ENCODE measurements at regions not wholly inside any gene's neighbourhood (a gene's known extent, or its start where the extent isn't known, plus 50 kb on each side); places are given as distances from the start of the nearest gene placed in this dataset.
A peak's percentile ranks its signal among the peaks of the same experiment; 100 is the strongest.

GRCh38 chr3:102091358-102091757, 242.0 kb downstream of the NFKBIZ start:
- Histone ChIP-seq H3K36me3 (no peaks in the 10 kb centered on the region), H3K4me3 (no peak overlapping the region), H3K27me3 (ENCODE audit: low read depth) (no peaks in the 10 kb centered on the region), H3K27ac (no peak overlapping the region), H3K9me3 (no peaks in the 10 kb centered on the region), H3K4me1 (peaks cover 8% of the 10 kb centered on the region)
- no peak for DNase-seq
- intact Hi-C loops (cut with DNase I) = no loop called here
- TF ChIP-seq, protein P1, sequence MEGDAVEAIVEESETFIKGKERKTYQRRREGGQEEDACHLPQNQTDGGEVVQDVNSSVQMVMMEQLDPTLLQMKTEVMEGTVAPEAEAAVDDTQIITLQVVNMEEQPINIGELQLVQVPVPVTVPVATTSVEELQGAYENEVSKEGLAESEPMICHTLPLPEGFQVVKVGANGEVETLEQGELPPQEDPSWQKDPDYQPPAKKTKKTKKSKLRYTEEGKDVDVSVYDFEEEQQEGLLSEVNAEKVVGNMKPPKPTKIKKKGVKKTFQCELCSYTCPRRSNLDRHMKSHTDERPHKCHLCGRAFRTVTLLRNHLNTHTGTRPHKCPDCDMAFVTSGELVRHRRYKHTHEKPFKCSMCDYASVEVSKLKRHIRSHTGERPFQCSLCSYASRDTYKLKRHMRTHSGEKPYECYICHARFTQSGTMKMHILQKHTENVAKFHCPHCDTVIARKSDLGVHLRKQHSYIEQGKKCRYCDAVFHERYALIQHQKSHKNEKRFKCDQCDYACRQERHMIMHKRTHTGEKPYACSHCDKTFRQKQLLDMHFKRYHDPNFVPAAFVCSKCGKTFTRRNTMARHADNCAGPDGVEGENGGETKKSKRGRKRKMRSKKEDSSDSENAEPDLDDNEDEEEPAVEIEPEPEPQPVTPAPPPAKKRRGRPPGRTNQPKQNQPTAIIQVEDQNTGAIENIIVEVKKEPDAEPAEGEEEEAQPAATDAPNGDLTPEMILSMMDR (IDR thresholded peaks at IDR 0.05) = no peak
- no peak for ATAC-seq

GRCh38 chr3:102092617-102093466, 243.5 kb downstream of the NFKBIZ start:
- intact Hi-C loops (cut with DNase I) = no loop called here
- DNase-seq (no peak), ATAC-seq (peak; percentile 45 to 64)
- Histone ChIP-seq H3K36me3 (no peaks in the 10 kb centered on the region), H3K4me1 (peaks cover 8% of the 10 kb centered on the region), H3K27me3 (ENCODE audit: low read depth) (no peaks in the 10 kb centered on the region), H3K27ac (no peak overlapping the region), H3K9me3 (no peaks in the 10 kb centered on the region), H3K4me3 (no peak overlapping the region)
- TF ChIP-seq, protein P1 (IDR thresholded peaks at IDR 0.05) = no peak

DNA sequence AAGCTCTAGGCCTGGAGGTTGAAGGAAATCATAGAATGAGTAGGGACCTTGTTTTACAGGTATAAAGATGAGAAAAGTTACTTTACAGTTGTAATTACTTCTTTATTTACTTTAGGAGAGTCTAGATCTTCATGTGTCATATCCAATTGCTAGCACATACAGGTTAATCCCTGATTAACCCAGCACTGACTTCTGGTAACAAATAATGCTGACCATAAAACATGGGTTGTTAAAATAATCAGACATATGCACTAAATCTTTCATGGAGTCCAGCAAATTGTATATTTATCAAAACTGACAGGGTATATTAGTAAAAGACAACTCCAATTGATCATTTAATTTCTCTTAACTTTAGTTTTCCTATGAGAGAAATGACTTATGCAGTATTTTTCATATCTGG, 245.2 kb downstream of the NFKBIZ start:
- Histone ChIP-seq H3K27ac (no peak overlapping the region), H3K36me3 (no peaks in the 10 kb centered on the region), H3K4me3 (no peak overlapping the region), H3K4me1 (peaks cover 8% of the 10 kb centered on the region), H3K9me3 (no peaks in the 10 kb centered on the region), H3K27me3 (ENCODE audit: low read depth) (no peaks in the 10 kb centered on the region)
- intact Hi-C loops (cut with DNase I) = no loop called here
- TF ChIP-seq, protein P1 (IDR thresholded peaks at IDR 0.05) = no peak
- DNase-seq = no peak
- no peak for ATAC-seq

GRCh38 chr3:102095383-102095782, 246.1 kb downstream of the NFKBIZ start:
- H3K27ac ChIP-seq = no peak overlapping the region
- peaks cover 8% of the 10 kb centered on the region for H3K4me1 ChIP-seq
- TF ChIP-seq, protein P1 (IDR thresholded peaks at IDR 0.05) = no peak
- DNase-seq (no peak), ATAC-seq (no peak)
- H3K27me3 ChIP-seq (ENCODE audit: low read depth) = no peaks in the 10 kb centered on the region
- intact Hi-C loops (cut with DNase I) = no loop called here
- H3K4me3 ChIP-seq = no peak overlapping the region
- H3K9me3 ChIP-seq = no peaks in the 10 kb centered on the region
- H3K36me3 ChIP-seq = no peaks in the 10 kb centered on the region

DNA sequence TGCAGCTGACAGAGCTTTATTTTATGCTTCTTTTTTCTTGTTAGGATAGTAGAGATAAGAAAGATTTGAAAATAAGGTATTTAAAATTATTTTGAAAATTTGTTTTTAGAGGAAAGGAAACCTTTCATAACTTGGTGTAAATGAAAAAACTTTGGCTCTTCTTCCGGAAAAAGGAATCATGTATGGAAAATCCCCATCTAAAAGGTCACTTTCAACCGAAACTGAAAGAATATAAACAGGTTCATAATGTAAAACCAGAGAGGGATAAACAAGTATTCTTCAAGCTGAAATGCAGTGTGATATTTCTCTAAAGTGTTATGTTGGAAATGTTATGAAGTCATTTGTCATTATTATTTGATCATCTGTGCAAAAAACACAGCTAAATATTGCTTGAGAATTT, 246.8 kb downstream of the NFKBIZ start:
- no peak overlapping the region for H3K27ac ChIP-seq
- peaks cover 8% of the 10 kb centered on the region for H3K4me1 ChIP-seq
- no peak overlapping the region for H3K4me3 ChIP-seq
- H3K27me3 ChIP-seq (ENCODE audit: low read depth) = no peaks in the 10 kb centered on the region
- intact Hi-C loops (cut with DNase I) = no loop called here
- H3K36me3 ChIP-seq = no peaks in the 10 kb centered on the region
- ATAC-seq (no peak), DNase-seq (no peak)
- H3K9me3 ChIP-seq = no peaks in the 10 kb centered on the region
- TF ChIP-seq, protein P1 (IDR thresholded peaks at IDR 0.05) = no peak
